Tibial nerve (tissue), 4 donors: ENCODE measurements at regions not wholly inside any gene's neighbourhood (a gene's known extent, or its start where the extent isn't known, plus 50 kb on each side); places are given as distances from the start of the nearest gene placed in this dataset.
"Not testable (repeated sequence)": the region's sequence is repeated elsewhere in the genome, so short reads cannot be mapped to it uniquely, and the experiment has no call there.

Source experiments
- DNase-seq, 2 donors: peaks; one replicate each; pipeline ENCODE4 v3.0.0-alpha.2; 2019; ENCODE audit warnings: low spot score in 2 of 2
- H3K27ac ChIP-seq, 4 donors: fragments of 200-600 bp; sonication (generic) in 3 of 4; one replicate each; pipeline ENCODE4 v1.5.1; 2017 to 2019; ENCODE audit warnings: mild to moderate bottlenecking in 1 of 4
- H3K27me3 ChIP-seq, 2 donors: fragments of 200-600 bp; sonication (generic) in 1 of 2; one replicate each; pipeline versions ENCODE4 v1.5.1 to v1.6.0; 2017 to 2019
- H3K36me3 ChIP-seq, 3 donors: fragments of 200-600 bp; sonication (generic); one replicate each; pipeline ENCODE4 v1.5.1; 2018 to 2019
- H3K4me1 ChIP-seq, 4 donors: fragments of 200-600 bp; sonication (generic) in 3 of 4; one replicate each; pipeline ENCODE4 v1.5.1; 2017 to 2019
- H3K4me3 ChIP-seq, 4 donors: fragments of 200-600 bp; sonication (generic) in 3 of 4; one replicate each; pipeline ENCODE4 v1.5.1; 2017 to 2019; ENCODE audit warnings: mild to moderate bottlenecking in 1 of 4, moderate library complexity in 1 of 4
- H3K9me3 ChIP-seq, 4 donors: fragments of 200-600 bp; sonication (generic) in 3 of 4; one replicate each; pipeline ENCODE4 v1.5.1; 2017 to 2019
- EP300 ChIP-seq, 2 donors: sonication (generic); formaldehyde crosslinking; IDR thresholded peaks; one replicate each; pipeline ENCODE4 v1.6.1; 2017; ENCODE audit warnings: antibody characterized with exemption in 2 of 2, mild to moderate bottlenecking in 1 of 2
- POLR2A ChIP-seq, 2 donors: fragments of 450-650 bp; IDR thresholded peaks; one replicate each; pipeline ENCODE4 v1.6.1; 2017; ENCODE audit warnings: antibody characterized with exemption in 2 of 2, mild to moderate bottlenecking in 2 of 2, moderate library complexity in 2 of 2
- WGBS, 2 donors: methylation state at CpG; one replicate each; pipeline ENCODE4 v1.1.5; 2018; 5-methylcytosine and 5-hydroxymethylcytosine counted together
- TF ChIP-seq, protein P1 (sequence below), 5 experiments: fragments of 200-600 bp in 3 of 5; fragments of 450-650 bp in 2 of 5; sonication (generic) in 3 of 5; IDR thresholded peaks; one replicate each; pipeline ENCODE4 v1.5.1; 2016 to 2019; ENCODE audit warnings: antibody characterized with exemption in 5 of 5, mild to moderate bottlenecking in 3 of 5, moderate library complexity in 2 of 5

- Histone ChIP-seq H3K4me1 (no peaks in the 10 kb centered on the region), H3K36me3 (no peaks in the 10 kb centered on the region), H3K27ac (no peak overlapping the region), H3K27me3 (no peaks in the 10 kb centered on the region), H3K4me3 (no peak overlapping the region), H3K9me3 (no peaks in the 10 kb centered on the region)
- TF ChIP-seq EP300 (IDR thresholded peaks at IDR 0.05) (no peak), POLR2A (IDR thresholded peaks at IDR 0.05) (no peak)
- TF ChIP-seq, protein P1, sequence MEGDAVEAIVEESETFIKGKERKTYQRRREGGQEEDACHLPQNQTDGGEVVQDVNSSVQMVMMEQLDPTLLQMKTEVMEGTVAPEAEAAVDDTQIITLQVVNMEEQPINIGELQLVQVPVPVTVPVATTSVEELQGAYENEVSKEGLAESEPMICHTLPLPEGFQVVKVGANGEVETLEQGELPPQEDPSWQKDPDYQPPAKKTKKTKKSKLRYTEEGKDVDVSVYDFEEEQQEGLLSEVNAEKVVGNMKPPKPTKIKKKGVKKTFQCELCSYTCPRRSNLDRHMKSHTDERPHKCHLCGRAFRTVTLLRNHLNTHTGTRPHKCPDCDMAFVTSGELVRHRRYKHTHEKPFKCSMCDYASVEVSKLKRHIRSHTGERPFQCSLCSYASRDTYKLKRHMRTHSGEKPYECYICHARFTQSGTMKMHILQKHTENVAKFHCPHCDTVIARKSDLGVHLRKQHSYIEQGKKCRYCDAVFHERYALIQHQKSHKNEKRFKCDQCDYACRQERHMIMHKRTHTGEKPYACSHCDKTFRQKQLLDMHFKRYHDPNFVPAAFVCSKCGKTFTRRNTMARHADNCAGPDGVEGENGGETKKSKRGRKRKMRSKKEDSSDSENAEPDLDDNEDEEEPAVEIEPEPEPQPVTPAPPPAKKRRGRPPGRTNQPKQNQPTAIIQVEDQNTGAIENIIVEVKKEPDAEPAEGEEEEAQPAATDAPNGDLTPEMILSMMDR (IDR thresholded peaks at IDR 0.05): no peak
- WGBS, 2 donors: 16 to 19% methylated on average over 5 of the region's 5 CpGs
- DNase-seq: no peak
Observed at GRCh38 chr7:90067171-90067570, 87.1 kb upstream of the STEAP1 start.

GRCh38 chr7:90070238-90070637, 84.0 kb upstream of the STEAP1 start:
- H3K4me1 ChIP-seq, H3K36me3 ChIP-seq, H3K27me3 ChIP-seq, DNase-seq, H3K4me3 ChIP-seq, H3K27ac ChIP-seq, H3K9me3 ChIP-seq: not testable (repeated sequence)
- WGBS, 2 donors: 43 to 55% methylated on average over 4 of the region's 4 CpGs

- H3K27me3 ChIP-seq: no peaks in the 10 kb centered on the region
- no peaks in the 10 kb centered on the region for H3K4me1 ChIP-seq
- no peak overlapping the region for H3K27ac ChIP-seq
- WGBS, 2 donors: 56 to 68% methylated on average over 3 of the region's 3 CpGs
- H3K36me3 ChIP-seq: no peaks in the 10 kb centered on the region
- DNase-seq: no peak
- TF ChIP-seq EP300 (IDR thresholded peaks at IDR 0.05): no peak
- TF ChIP-seq, protein P1 (IDR thresholded peaks at IDR 0.05): no peak
- TF ChIP-seq POLR2A (IDR thresholded peaks at IDR 0.05): no peak
- H3K9me3 ChIP-seq: peaks cover 0 to 4% (median 0%) of the 10 kb centered on the region in 4 donors
- H3K4me3 ChIP-seq: no peak overlapping the region
Observed at GRCh38 chr7:90078921-90079320, 75.3 kb upstream of the STEAP1 start.

GRCh38 chr7:90081621-90082020, 72.6 kb upstream of the STEAP1 start:
- H3K9me3 ChIP-seq: peaks cover 0 to under 1% (median 0%) of the 10 kb centered on the region in 4 donors
- TF ChIP-seq, protein P1 (IDR thresholded peaks at IDR 0.05): no peak
- TF ChIP-seq POLR2A (IDR thresholded peaks at IDR 0.05) (no peak), EP300 (IDR thresholded peaks at IDR 0.05) (no peak)
- H3K36me3 ChIP-seq: no peaks in the 10 kb centered on the region
- H3K4me3 ChIP-seq: no peak overlapping the region
- H3K27me3 ChIP-seq: no peaks in the 10 kb centered on the region
- no peaks in the 10 kb centered on the region for H3K4me1 ChIP-seq
- DNase-seq: no peak
- WGBS, 2 donors: 91 to 95% methylated on average over 3 of the region's 3 CpGs
- H3K27ac ChIP-seq: no peak overlapping the region

GRCh38 chr7:90092506-90092905, 61.8 kb upstream of the STEAP1 start:
- H3K4me3 ChIP-seq: no peak overlapping the region
- TF ChIP-seq EP300 (IDR thresholded peaks at IDR 0.05) (no peak), POLR2A (IDR thresholded peaks at IDR 0.05) (no peak)
- TF ChIP-seq, protein P1 (IDR thresholded peaks at IDR 0.05): no peak

DNA sequence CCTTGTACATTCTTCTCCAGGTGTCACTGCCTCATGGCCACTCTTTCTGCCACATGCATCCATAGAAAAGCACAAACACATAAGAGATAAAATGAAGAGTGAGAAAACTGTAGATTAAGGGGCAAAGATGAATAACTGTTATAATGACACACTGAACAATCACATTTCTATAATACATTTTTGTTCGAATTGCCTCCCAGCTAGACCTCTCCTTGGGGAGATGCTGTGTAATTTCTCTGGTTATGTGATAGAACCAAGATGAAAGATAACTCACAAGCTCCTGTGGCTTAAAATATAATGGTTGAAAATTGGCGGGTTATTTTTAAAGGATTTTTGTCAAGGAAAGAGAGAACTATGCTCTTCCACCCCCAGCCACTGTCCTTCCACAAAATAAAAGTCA, 60.2 kb upstream of the STEAP1 start:
- H3K4me3 ChIP-seq: no peak overlapping the region
- H3K36me3 ChIP-seq: no peaks in the 10 kb centered on the region
- H3K4me1 ChIP-seq: no peaks in the 10 kb centered on the region
- WGBS, 2 donors: 77 to 82% methylated on average over 2 of the region's 2 CpGs
- peaks cover 0 to 12% (median 0%) of the 10 kb centered on the region in 4 donors for H3K9me3 ChIP-seq
- no peak overlapping the region for H3K27ac ChIP-seq
- TF ChIP-seq EP300 (IDR thresholded peaks at IDR 0.05): no peak
- TF ChIP-seq, protein P1 (IDR thresholded peaks at IDR 0.05): no peak
- DNase-seq: no peak
- H3K27me3 ChIP-seq: no peaks in the 10 kb centered on the region

More at GRCh38 chr7:90092506-90092905, 61.8 kb upstream of the STEAP1 start:
- no peak for DNase-seq
- Histone ChIP-seq H3K4me1 (no peaks in the 10 kb centered on the region), H3K36me3 (no peaks in the 10 kb centered on the region), H3K27ac (no peak overlapping the region), H3K9me3 (peaks cover 0 to 12% (median 0%) of the 10 kb centered on the region in 4 donors), H3K27me3 (no peaks in the 10 kb centered on the region)
